SH-SY5Y (cell line): ENCODE measurements at regions not wholly inside any gene's neighbourhood (a gene's known extent, or its start where the extent isn't known, plus 50 kb on each side); places are given as distances from the start of the nearest gene placed in this dataset.

Experiments
- GATA2 ChIP-seq: IDR thresholded peaks from 2 replicates; pipeline ENCODE4 v1.6.1; 2011; ENCODE audit warnings: mild to moderate bottlenecking, low read depth, low read length
- GATA3 ChIP-seq: IDR thresholded peaks from 2 replicates; pipeline ENCODE4 v1.6.1; 2011; ENCODE audit warnings: low read depth, mild to moderate bottlenecking, low read length, moderate library complexity

- TF ChIP-seq GATA2 = no peak
- no peak for TF ChIP-seq GATA3
These were observed 179.6 kb upstream of the IRX3 start for GRCh38 chr16:54466233-54466632.
